Endothelial cell of umbilical vein (primary cell): ENCODE measurements at regions not wholly inside any gene's neighbourhood (a gene's known extent, or its start where the extent isn't known, plus 50 kb on each side); places are given as distances from the start of the nearest gene placed in this dataset.
"Not testable (repeated sequence)": the region's sequence is repeated elsewhere in the genome, so short reads cannot be mapped to it uniquely, and the experiment has no call there.

Experiments
- BruUV-seq: library from RNA; stranded (reverse); fragments of 400-500 nt; replicated peaks from 2 replicates; lab custom pipeline; 2021; lab: Mats Ljungman, UMichigan
- CTCF ChIA-PET: fragments of 300-600, 350-600 bp; sonication (Branson Sonifier 250); formaldehyde crosslinking; loops from one replicate; lab custom pipeline; 2021; ENCODE audit warnings: antibody characterized with exemption, inconsistent platforms; lab: Charles Lee
- POLR2A ChIA-PET: fragments of 300-600, 350-600 bp; sonication (Branson Sonifier 250); formaldehyde crosslinking; loops from one replicate; lab custom pipeline; 2021; ENCODE audit warnings: antibody characterized with exemption, inconsistent platforms; lab: Charles Lee
- DNase-seq: peaks from one replicate; pipeline ENCODE4 v3.0.0-alpha.2; 2011; ENCODE audit warnings: low read depth, low spot score
- FAIRE-seq: peaks from 2 replicates; lab custom pipeline; 2011; peaks lifted over from hg19 to GRCh38; lab: Jason Lieb, UNC
- H2AFZ ChIP-seq: 2 replicates; pipeline ENCODE4 v1.6.0; 2012; ENCODE audit warnings: low read depth, low read length, control low read depth, inconsistent platforms
- H3K27ac ChIP-seq: 2 replicates; pipeline ENCODE4 v1.5.1; 2011; ENCODE audit warnings: low read depth, mild to moderate bottlenecking, control low read depth, low read length, moderate library complexity; ENCODE audit not compliant: insufficient read depth
- H3K27me3 ChIP-seq, 2 experiments: 2 replicates each; pipeline versions ENCODE4 v1.6.0 to v1.6.1; 2011; ENCODE audit warnings: low read length in 2 of 2, mixed read lengths in 1 of 2; ENCODE audit not compliant: control insufficient read depth in 2 of 2, insufficient read depth in 2 of 2
- H3K36me3 ChIP-seq, 2 experiments: 2 replicates in 1 of 2; 3 replicates in 1 of 2; pipeline ENCODE4 v1.5.1; 2011; ENCODE audit warnings: low read length in 2 of 2, mild to moderate bottlenecking in 1 of 2, moderate library complexity in 1 of 2; ENCODE audit not compliant: control insufficient read depth in 2 of 2, insufficient read depth in 2 of 2; ENCODE audit errors: extremely low read depth in 1 of 2
- H3K4me1 ChIP-seq: 3 replicates; pipeline ENCODE4 v1.5.1; 2011; ENCODE audit warnings: mild to moderate bottlenecking, low read length; ENCODE audit not compliant: control insufficient read depth, insufficient read depth; ENCODE audit errors: extremely low read depth
- H3K4me2 ChIP-seq: 2 replicates; pipeline ENCODE4 v1.6.1; 2011; ENCODE audit warnings: low read length, control low read depth, mixed read lengths; ENCODE audit not compliant: insufficient read depth
- H3K4me3 ChIP-seq, 3 experiments: fragments of 200-600 bp in 1 of 3; sonication (generic), shearing (Covaris generic) in 1 of 3; replicated peaks in 1 of 3; 2 replicates each; pipeline ENCODE4 v1.5.1; 2011 to 2016; ENCODE audit warnings: control low read depth in 3 of 3, low read length in 3 of 3, mild to moderate bottlenecking in 2 of 3, inconsistent platforms in 1 of 3, low read depth in 1 of 3, moderate library complexity in 1 of 3; ENCODE audit not compliant: insufficient read depth in 1 of 3
- H3K79me2 ChIP-seq: 2 replicates; pipeline ENCODE4 v1.6.0; 2012; ENCODE audit warnings: low read length, inconsistent platforms; ENCODE audit not compliant: control insufficient read depth, insufficient read depth
- H3K9ac ChIP-seq: replicated peaks from 2 replicates; pipeline ENCODE3; 2011; ENCODE audit warnings: low read length, control low read depth; ENCODE audit not compliant: insufficient read depth; ENCODE audit errors: extremely low read depth
- H3K9me1 ChIP-seq: replicated peaks from 3 replicates; pipeline ENCODE4 v1.6.0; 2011; ENCODE audit warnings: mild to moderate bottlenecking, low read length; ENCODE audit not compliant: control insufficient read depth, insufficient read depth; ENCODE audit errors: extremely low read depth
- H3K9me3 ChIP-seq: replicated peaks from 2 replicates; pipeline ENCODE4 v1.5.1; 2012; ENCODE audit warnings: low read length, inconsistent platforms; ENCODE audit not compliant: control insufficient read depth, insufficient read depth
- H4K20me1 ChIP-seq: replicated peaks from 2 replicates; pipeline ENCODE3; 2011; ENCODE audit warnings: mild to moderate bottlenecking, low read length; ENCODE audit not compliant: control insufficient read depth, insufficient read depth; ENCODE audit errors: extremely low read depth
- FOS ChIP-seq: IDR thresholded peaks from 2 replicates; pipeline ENCODE4 v1.6.1; 2011; ENCODE audit warnings: mild to moderate bottlenecking, low read length, moderate library complexity, borderline replicate concordance; ENCODE audit not compliant: insufficient read depth
- GATA2 ChIP-seq: IDR thresholded peaks from 2 replicates; pipeline ENCODE4 v1.7.0; 2011; ENCODE audit warnings: low read depth, mild to moderate bottlenecking, moderate library complexity, mixed read lengths, low read length; ENCODE audit not compliant: insufficient read length, insufficient read depth
- JUN ChIP-seq: IDR thresholded peaks from 2 replicates; pipeline ENCODE4 v1.6.1; 2011; ENCODE audit warnings: borderline replicate concordance, low read depth; ENCODE audit not compliant: insufficient read length, insufficient read depth
- MAX ChIP-seq: IDR thresholded peaks from 2 replicates; pipeline ENCODE4 v1.6.1; 2011; ENCODE audit not compliant: insufficient read depth, insufficient read length
- POLR2AphosphoS5 ChIP-seq: IDR thresholded peaks from 2 replicates; pipeline ENCODE4 v1.6.1; 2012; ENCODE audit warnings: low read depth, mild to moderate bottlenecking, control low read depth, low read length, moderate library complexity; ENCODE audit not compliant: insufficient read depth
- dilution Hi-C: fragments of 300-500 bp; cut with MboI; formaldehyde crosslinking; loops from one replicate; pipeline ENCODE4 v1.15.0; 2019; ENCODE audit warnings: low sequenced_read_pairs; ENCODE audit not compliant: extremely low pct_ligation_motif_present
- intact Hi-C: fragments of 100-400 bp; cut with micrococcal nuclease; formaldehyde crosslinking; loops from one replicate; pipeline ENCODE4 v1.10.0; 2022

GRCh38 chr4:81715757-81716156 lies 244.1 kb upstream of the RASGEF1B start:
- Histone ChIP-seq H3K9ac (no peak overlapping the region), H3K79me2 (no peaks in the 10 kb centered on the region), H3K27me3 (no peaks in the 10 kb centered on the region), H3K4me1 (no peaks in the 10 kb centered on the region), H2AFZ (no peak overlapping the region), H3K4me3 (no peak overlapping the region), H3K9me1 (no peaks in the 10 kb centered on the region), H3K9me3 (no peaks in the 10 kb centered on the region), H3K27ac (no peak overlapping the region), H3K36me3 (no peaks in the 10 kb centered on the region), H3K4me2 (no peak overlapping the region), H4K20me1 (no peaks in the 10 kb centered on the region)
- ChIA-PET POLR2A (no interaction called here), CTCF (no interaction called here)
- dilution Hi-C loops = no loop called here
- intact Hi-C loops = no loop called here
- no TSS peak for BruUV-seq
- FAIRE-seq (no peak), DNase-seq (no peak)
- no peak for TF ChIP-seq GATA2
- TF ChIP-seq POLR2AphosphoS5 = no peak
- TF ChIP-seq FOS = no peak
- no peak for TF ChIP-seq JUN
- TF ChIP-seq MAX = no peak

- H3K9me1 ChIP-seq, H2AFZ ChIP-seq, CTCF ChIA-PET, H3K9me3 ChIP-seq, H3K4me2 ChIP-seq, BruUV-seq, H3K27ac ChIP-seq, H3K79me2 ChIP-seq, dilution Hi-C loops, FAIRE-seq, H3K4me3 ChIP-seq, DNase-seq, POLR2A ChIA-PET, H4K20me1 ChIP-seq, H3K27me3 ChIP-seq, intact Hi-C loops, H3K4me1 ChIP-seq, H3K9ac ChIP-seq, H3K36me3 ChIP-seq: not testable (repeated sequence)
Observed at GRCh38 chr4:81715357-81715756, 243.7 kb upstream of the RASGEF1B start.
